ENCODE measurements at regions not wholly inside any gene's neighbourhood (a gene's known extent, or its start where the extent isn't known, plus 50 kb on each side); places are given as distances from the start of the nearest gene placed in this dataset.

DNA sequence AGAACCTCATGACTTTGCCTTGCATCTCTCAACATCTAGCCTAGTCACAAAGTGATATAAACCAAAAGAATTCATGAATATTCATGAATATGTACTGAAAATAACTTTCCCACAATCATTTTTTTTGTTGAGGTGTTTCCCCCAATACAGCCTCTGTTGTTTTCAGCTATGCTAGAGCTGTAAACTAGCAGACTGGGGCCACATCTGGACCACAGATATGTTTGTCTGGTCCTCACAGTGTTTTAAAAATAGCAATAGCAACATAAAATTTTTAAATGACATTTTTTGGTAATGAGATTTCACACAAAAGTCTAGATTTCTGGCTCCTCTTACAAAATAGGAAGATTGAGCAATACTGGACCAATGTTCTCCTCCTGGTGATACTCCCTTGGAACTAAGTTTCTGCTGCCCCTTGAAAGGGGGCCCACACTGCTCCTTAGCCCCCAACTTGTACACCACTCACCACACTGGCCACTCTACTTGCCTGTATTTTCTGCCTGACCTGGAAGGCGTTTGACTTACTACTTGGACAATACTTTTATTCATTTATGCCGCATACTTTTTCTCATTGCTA, 81.2 kb downstream of the BMP4 start (continued):
- TF ChIP-seq, protein P1, sequence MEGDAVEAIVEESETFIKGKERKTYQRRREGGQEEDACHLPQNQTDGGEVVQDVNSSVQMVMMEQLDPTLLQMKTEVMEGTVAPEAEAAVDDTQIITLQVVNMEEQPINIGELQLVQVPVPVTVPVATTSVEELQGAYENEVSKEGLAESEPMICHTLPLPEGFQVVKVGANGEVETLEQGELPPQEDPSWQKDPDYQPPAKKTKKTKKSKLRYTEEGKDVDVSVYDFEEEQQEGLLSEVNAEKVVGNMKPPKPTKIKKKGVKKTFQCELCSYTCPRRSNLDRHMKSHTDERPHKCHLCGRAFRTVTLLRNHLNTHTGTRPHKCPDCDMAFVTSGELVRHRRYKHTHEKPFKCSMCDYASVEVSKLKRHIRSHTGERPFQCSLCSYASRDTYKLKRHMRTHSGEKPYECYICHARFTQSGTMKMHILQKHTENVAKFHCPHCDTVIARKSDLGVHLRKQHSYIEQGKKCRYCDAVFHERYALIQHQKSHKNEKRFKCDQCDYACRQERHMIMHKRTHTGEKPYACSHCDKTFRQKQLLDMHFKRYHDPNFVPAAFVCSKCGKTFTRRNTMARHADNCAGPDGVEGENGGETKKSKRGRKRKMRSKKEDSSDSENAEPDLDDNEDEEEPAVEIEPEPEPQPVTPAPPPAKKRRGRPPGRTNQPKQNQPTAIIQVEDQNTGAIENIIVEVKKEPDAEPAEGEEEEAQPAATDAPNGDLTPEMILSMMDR (conservative IDR thresholded peaks at IDR 0.05; ENCODE audit: low read depth in 2 of 2): no peak
- TF ChIP-seq STAT1 (IDR thresholded peaks at IDR 0.05; ENCODE audit: unreplicated experiment): no peak
- no peak for TF ChIP-seq EZH2phosphoT487 (IDR thresholded peaks at IDR 0.05; ENCODE audit: unreplicated experiment)

DNA sequence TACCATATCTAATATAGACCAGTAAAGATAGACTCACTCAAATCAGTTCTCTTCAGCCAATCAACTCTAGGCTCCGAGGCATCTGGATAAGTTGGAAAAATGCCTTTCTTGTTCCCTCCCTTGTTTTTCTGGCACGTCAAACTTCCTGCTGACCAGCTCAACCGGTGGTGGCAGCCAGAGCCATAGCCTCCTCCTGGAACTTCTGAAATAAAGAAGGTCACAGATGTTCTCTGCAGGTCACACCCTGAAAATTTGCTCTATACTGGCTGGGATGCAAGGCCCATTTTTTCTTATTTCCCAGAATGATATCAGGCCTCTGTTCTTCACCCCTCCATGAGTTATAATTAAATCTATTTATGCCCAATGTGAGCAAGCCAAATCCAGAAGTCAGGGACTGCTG, 81.9 kb downstream of the BMP4 start:
- Histone ChIP-seq H3K36me3 (ENCODE audit: insufficient read depth) (no peaks in the 10 kb centered on the region), H3K79me2 (replicated peaks; ENCODE audit: insufficient read depth) (no peaks in the 10 kb centered on the region), H4K20me1 (replicated peaks; ENCODE audit: insufficient read depth) (no peaks in the 10 kb centered on the region), H3K27ac (ENCODE audit: low read depth) (no peak overlapping the region), H3K27me3 (ENCODE audit: insufficient read depth) (no peaks in the 10 kb centered on the region), H3K9me2 (ENCODE audit: insufficient read depth) (peaks cover 11% of the 10 kb centered on the region; the same call in 1 of the 2 replicates), H3K4me1 (ENCODE audit: insufficient read depth) (no peaks in the 10 kb centered on the region), H3K4me2 (no peak overlapping the region), H3K4me3 (no peak overlapping the region), H2AFZ (peak overlapping the region; percentile 63; the same call in 1 of the 2 replicates), H3F3A (replicated peaks; ENCODE audit: low read depth) (no peaks in the 10 kb centered on the region)
- TF ChIP-seq, protein P2, sequence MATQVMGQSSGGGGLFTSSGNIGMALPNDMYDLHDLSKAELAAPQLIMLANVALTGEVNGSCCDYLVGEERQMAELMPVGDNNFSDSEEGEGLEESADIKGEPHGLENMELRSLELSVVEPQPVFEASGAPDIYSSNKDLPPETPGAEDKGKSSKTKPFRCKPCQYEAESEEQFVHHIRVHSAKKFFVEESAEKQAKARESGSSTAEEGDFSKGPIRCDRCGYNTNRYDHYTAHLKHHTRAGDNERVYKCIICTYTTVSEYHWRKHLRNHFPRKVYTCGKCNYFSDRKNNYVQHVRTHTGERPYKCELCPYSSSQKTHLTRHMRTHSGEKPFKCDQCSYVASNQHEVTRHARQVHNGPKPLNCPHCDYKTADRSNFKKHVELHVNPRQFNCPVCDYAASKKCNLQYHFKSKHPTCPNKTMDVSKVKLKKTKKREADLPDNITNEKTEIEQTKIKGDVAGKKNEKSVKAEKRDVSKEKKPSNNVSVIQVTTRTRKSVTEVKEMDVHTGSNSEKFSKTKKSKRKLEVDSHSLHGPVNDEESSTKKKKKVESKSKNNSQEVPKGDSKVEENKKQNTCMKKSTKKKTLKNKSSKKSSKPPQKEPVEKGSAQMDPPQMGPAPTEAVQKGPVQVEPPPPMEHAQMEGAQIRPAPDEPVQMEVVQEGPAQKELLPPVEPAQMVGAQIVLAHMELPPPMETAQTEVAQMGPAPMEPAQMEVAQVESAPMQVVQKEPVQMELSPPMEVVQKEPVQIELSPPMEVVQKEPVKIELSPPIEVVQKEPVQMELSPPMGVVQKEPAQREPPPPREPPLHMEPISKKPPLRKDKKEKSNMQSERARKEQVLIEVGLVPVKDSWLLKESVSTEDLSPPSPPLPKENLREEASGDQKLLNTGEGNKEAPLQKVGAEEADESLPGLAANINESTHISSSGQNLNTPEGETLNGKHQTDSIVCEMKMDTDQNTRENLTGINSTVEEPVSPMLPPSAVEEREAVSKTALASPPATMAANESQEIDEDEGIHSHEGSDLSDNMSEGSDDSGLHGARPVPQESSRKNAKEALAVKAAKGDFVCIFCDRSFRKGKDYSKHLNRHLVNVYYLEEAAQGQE (IDR thresholded peaks at IDR 0.05; ENCODE audit: unreplicated experiment): no peak
- no peak for TF ChIP-seq CREB1 (CRISPR knock-in tag; IDR thresholded peaks at IDR 0.05; ENCODE audit: low read depth)
- TF ChIP-seq, protein P3, sequence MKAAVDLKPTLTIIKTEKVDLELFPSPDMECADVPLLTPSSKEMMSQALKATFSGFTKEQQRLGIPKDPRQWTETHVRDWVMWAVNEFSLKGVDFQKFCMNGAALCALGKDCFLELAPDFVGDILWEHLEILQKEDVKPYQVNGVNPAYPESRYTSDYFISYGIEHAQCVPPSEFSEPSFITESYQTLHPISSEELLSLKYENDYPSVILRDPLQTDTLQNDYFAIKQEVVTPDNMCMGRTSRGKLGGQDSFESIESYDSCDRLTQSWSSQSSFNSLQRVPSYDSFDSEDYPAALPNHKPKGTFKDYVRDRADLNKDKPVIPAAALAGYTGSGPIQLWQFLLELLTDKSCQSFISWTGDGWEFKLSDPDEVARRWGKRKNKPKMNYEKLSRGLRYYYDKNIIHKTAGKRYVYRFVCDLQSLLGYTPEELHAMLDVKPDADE (IDR thresholded peaks at IDR 0.05): no peak
- H3K9me3 Mint-ChIP-seq: no peaks in the 10 kb centered on the region
- DNase-seq (ENCODE audit: low spot score) (no peak), ATAC-seq (no peak)
- no peaks in the 10 kb centered on the region for H3K4me1 Mint-ChIP-seq
- no peaks in the 10 kb centered on the region for H3K36me3 Mint-ChIP-seq (ENCODE audit: low read depth)
- no peak overlapping the region for H3K27ac Mint-ChIP-seq
- no peak overlapping the region for H3K4me3 Mint-ChIP-seq
- H3K27me3 Mint-ChIP-seq (ENCODE audit: insufficient read depth, low read depth, poor library complexity): peaks cover 6% of the 10 kb centered on the region

DNA sequence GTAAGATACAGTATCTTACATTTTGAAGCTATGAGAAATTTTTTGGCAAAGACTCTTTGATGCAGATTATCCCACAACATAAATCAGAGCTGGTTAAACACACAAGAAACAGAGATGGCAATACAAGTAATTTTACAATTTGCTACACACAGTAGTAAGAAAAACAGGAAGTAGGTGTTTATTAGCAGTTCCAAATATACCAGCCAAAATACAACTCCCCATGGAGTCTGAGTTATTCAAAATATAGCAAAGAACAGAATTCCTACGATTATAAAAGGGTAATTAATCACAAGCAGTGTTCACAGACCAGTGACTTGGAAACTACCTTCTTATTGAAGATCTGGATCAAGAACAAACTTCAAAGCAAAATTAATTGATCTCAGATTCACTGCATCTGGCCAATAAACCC, 83.9 kb downstream of the BMP4 start:
- no peak overlapping the region for H3K4me3 Mint-ChIP-seq
- Histone ChIP-seq H3K9me2 (ENCODE audit: insufficient read depth) (peaks cover 12% of the 10 kb centered on the region; the same call in 1 of the 2 replicates), H3K79me2 (replicated peaks; ENCODE audit: insufficient read depth) (no peaks in the 10 kb centered on the region), H3K4me1 (ENCODE audit: insufficient read depth) (no peaks in the 10 kb centered on the region), H3K27me3 (ENCODE audit: insufficient read depth) (no peaks in the 10 kb centered on the region), H3K4me2 (no peak overlapping the region), H2AFZ (no peak overlapping the region), H3K4me3 (no peak overlapping the region), H3K27ac (ENCODE audit: low read depth) (no peak overlapping the region), H4K20me1 (replicated peaks; ENCODE audit: insufficient read depth) (no peaks in the 10 kb centered on the region), H3K36me3 (ENCODE audit: insufficient read depth) (no peaks in the 10 kb centered on the region), H3F3A (replicated peaks; ENCODE audit: low read depth) (no peaks in the 10 kb centered on the region)
- no peaks in the 10 kb centered on the region for H3K36me3 Mint-ChIP-seq (ENCODE audit: low read depth)
- H3K27me3 Mint-ChIP-seq (ENCODE audit: insufficient read depth, low read depth, poor library complexity): peaks cover 7% of the 10 kb centered on the region
- no peak overlapping the region for H3K27ac Mint-ChIP-seq
- no peak for ATAC-seq
- DNase-seq (ENCODE audit: low spot score): no peak
- no peaks in the 10 kb centered on the region for H3K4me1 Mint-ChIP-seq
- no peak for TF ChIP-seq EZH2phosphoT487 (IDR thresholded peaks at IDR 0.05; ENCODE audit: unreplicated experiment)
- TF ChIP-seq, protein P3 (IDR thresholded peaks at IDR 0.05): no peak
- TF ChIP-seq POLR2AphosphoS5 (IDR thresholded peaks at IDR 0.05; ENCODE audit: low read depth): no peak
- TF ChIP-seq CREB1 (CRISPR knock-in tag; IDR thresholded peaks at IDR 0.05; ENCODE audit: low read depth): no peak
- no peak for TF ChIP-seq STAT1 (IDR thresholded peaks at IDR 0.05; ENCODE audit: unreplicated experiment)
- TF ChIP-seq JUNB (IDR thresholded peaks at IDR 0.05; ENCODE audit: unreplicated experiment): no peak
- TF ChIP-seq ZNF114 (CRISPR knock-in tag; IDR thresholded peaks at IDR 0.05): no peak
- TF ChIP-seq, protein P2 (IDR thresholded peaks at IDR 0.05; ENCODE audit: unreplicated experiment): no peak
- H3K9me3 Mint-ChIP-seq: no peaks in the 10 kb centered on the region

Data from GM23338 (cell line).